ENCODE measurements at regions not wholly inside any gene's neighbourhood (a gene's known extent, or its start where the extent isn't known, plus 50 kb on each side); places are given as distances from the start of the nearest gene placed in this dataset.

DNA sequence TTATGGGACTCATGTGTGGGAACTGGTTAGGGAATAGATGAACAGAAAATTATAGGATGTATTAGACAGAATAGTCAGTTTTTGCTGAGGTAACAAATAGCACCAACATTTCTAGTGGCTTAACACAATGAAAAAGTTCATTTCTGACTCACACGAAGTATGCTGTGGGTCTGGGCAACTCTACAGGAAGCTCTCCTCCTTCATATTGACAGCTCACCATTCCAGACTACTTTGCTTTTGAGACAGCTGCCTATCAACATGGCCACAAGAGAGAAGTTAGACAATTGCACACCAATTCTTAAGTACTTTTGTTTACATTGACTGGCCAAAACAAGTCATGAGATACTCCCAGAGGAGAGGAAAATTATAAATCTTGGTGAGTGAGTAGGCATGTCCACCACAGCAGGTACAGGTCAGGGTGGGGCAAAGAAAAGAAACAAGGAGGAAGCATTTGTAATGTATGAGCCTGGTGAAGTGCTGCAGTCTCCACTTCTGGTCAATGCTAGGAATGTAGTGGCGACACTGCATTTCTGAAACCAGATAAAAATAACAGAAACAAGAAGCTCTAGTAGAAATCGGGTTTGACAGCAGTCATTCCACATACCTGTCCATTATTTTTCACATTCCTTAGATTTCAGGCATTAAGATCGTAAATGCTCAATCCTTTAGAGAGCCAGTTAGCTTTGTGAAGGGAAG lies 141.6 kb downstream of the ICOS start:
- TF ChIP-seq CTCF (IDR thresholded peaks at IDR 0.05) (no peak), POLR2A (IDR thresholded peaks at IDR 0.05) (no peak)

Measured in stomach (tissue), 4 donors.